ENCODE measurements at regions not wholly inside any gene's neighbourhood (a gene's known extent, or its start where the extent isn't known, plus 50 kb on each side); places are given as distances from the start of the nearest gene placed in this dataset.
"Not testable (repeated sequence)": the region's sequence is repeated elsewhere in the genome, so short reads cannot be mapped to it uniquely, and the experiment has no call there.

DNA sequence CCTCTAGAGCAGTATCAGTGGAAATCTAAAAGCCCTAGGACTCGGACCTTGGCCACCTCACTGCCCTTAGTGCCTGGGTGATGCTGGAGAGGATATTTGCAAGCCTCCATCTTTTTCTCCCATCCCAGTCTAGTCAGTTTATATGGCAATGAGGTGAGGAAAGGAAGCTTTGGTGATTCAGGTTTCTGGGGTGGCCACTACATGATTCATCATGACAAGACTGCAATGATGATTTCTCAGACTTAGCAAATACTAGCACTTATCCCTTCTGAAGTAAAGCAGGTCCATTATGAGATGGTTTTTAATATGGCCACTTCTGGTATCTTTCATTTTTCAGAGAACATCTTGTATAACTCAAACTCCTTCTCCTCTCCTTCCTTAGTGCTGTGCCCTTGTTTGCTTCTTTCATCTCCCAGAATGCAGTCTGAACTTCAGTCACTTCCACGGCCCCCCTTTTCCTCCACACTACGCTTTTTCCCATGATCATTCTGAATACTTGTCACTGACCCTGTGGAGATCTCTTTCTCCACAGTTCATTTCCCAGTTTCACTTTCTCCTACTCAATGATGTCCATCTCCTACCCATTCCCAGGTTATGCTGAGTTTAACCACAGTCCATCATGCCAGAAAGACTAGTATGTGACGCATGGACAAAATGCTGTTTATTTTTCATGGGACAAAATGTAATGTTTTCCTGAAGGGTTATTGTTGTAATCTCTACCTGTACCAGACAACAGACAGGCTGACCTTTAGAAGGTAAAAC lies 57.4 kb upstream of the TERB2 start:
- TF ChIP-seq RCOR1 (IDR thresholded peaks at IDR 0.05; ENCODE audit: insufficient replicate concordance, low read length); CHD1 (IDR thresholded peaks at IDR 0.05; ENCODE audit: low read depth, low read length); RAD21 (IDR thresholded peaks at IDR 0.05; ENCODE audit: low read length); POLR2A (IDR thresholded peaks at IDR 0.05; ENCODE audit: low read depth, low read length); RFX5 (IDR thresholded peaks at IDR 0.05; ENCODE audit: low read depth, low read length); CEBPB (IDR thresholded peaks at IDR 0.05; ENCODE audit: low read depth, low read length); MAFK (IDR thresholded peaks at IDR 0.05; ENCODE audit: low read depth, low read length); BHLHE40 (IDR thresholded peaks at IDR 0.05; ENCODE audit: low read depth, low read length); MXI1 (IDR thresholded peaks at IDR 0.05; ENCODE audit: borderline replicate concordance, low read depth, low read length); MAZ (IDR thresholded peaks at IDR 0.05; ENCODE audit: borderline replicate concordance, low read depth, low read length): not testable (repeated sequence)
- TF ChIP-seq, protein P1, sequence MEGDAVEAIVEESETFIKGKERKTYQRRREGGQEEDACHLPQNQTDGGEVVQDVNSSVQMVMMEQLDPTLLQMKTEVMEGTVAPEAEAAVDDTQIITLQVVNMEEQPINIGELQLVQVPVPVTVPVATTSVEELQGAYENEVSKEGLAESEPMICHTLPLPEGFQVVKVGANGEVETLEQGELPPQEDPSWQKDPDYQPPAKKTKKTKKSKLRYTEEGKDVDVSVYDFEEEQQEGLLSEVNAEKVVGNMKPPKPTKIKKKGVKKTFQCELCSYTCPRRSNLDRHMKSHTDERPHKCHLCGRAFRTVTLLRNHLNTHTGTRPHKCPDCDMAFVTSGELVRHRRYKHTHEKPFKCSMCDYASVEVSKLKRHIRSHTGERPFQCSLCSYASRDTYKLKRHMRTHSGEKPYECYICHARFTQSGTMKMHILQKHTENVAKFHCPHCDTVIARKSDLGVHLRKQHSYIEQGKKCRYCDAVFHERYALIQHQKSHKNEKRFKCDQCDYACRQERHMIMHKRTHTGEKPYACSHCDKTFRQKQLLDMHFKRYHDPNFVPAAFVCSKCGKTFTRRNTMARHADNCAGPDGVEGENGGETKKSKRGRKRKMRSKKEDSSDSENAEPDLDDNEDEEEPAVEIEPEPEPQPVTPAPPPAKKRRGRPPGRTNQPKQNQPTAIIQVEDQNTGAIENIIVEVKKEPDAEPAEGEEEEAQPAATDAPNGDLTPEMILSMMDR (conservative IDR thresholded peaks at IDR 0.05; ENCODE audit: low read depth, low read length), result not testable (repeated sequence)
- TF ChIP-seq, protein P2, sequence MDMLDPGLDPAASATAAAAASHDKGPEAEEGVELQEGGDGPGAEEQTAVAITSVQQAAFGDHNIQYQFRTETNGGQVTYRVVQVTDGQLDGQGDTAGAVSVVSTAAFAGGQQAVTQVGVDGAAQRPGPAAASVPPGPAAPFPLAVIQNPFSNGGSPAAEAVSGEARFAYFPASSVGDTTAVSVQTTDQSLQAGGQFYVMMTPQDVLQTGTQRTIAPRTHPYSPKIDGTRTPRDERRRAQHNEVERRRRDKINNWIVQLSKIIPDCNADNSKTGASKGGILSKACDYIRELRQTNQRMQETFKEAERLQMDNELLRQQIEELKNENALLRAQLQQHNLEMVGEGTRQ (IDR thresholded peaks at IDR 0.05; ENCODE audit: low read depth, low read length), result not testable (repeated sequence)
- TF ChIP-seq, protein P3, sequence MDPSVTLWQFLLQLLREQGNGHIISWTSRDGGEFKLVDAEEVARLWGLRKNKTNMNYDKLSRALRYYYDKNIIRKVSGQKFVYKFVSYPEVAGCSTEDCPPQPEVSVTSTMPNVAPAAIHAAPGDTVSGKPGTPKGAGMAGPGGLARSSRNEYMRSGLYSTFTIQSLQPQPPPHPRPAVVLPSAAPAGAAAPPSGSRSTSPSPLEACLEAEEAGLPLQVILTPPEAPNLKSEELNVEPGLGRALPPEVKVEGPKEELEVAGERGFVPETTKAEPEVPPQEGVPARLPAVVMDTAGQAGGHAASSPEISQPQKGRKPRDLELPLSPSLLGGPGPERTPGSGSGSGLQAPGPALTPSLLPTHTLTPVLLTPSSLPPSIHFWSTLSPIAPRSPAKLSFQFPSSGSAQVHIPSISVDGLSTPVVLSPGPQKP (IDR thresholded peaks at IDR 0.05; ENCODE audit: borderline replicate concordance, low read depth, low read length), result not testable (repeated sequence)
